Osteocyte (in vitro differentiated cells): ENCODE measurements at regions not wholly inside any gene's neighbourhood (a gene's known extent, or its start where the extent isn't known, plus 50 kb on each side); places are given as distances from the start of the nearest gene placed in this dataset.

Source experiments
- DNase-seq: peaks from one replicate; pipeline ENCODE4 v3.0.0; 2021; ENCODE audit warnings: mixed read lengths; ENCODE audit not compliant: unreplicated experiment; ENCODE audit errors: extremely low spot score
- H3K27ac Mint-ChIP-seq: one replicate; pipeline ENCODE4 v1.8.0; 2021; ENCODE audit warnings: mild to moderate bottlenecking, mixed read lengths; ENCODE audit not compliant: unreplicated experiment
- H3K27me3 Mint-ChIP-seq: one replicate; pipeline ENCODE4 v1.8.0; 2021; ENCODE audit warnings: mixed read lengths; ENCODE audit not compliant: unreplicated experiment
- H3K36me3 Mint-ChIP-seq: one replicate; pipeline ENCODE4 v1.8.0; 2021; ENCODE audit warnings: mixed read lengths; ENCODE audit not compliant: unreplicated experiment
- H3K4me1 Mint-ChIP-seq: one replicate; pipeline ENCODE4 v1.8.0; 2021; ENCODE audit warnings: mixed read lengths; ENCODE audit not compliant: unreplicated experiment
- H3K4me3 Mint-ChIP-seq: one replicate; pipeline ENCODE4 v1.8.0; 2021; ENCODE audit warnings: mild to moderate bottlenecking, moderate library complexity, mixed read lengths; ENCODE audit not compliant: unreplicated experiment
- H3K9me3 Mint-ChIP-seq: one replicate; pipeline ENCODE4 v1.8.0; 2021; ENCODE audit warnings: mixed read lengths; ENCODE audit not compliant: unreplicated experiment
- TF ChIP-seq, protein P1 (sequence below): fragments of 200-600 bp; sonication (generic); IDR thresholded peaks from 2 replicates; pipeline ENCODE4 v1.5.0; 2021; ENCODE audit warnings: antibody characterized with exemption, mild to moderate bottlenecking, moderate library complexity

- Mint-ChIP-seq H3K27me3 (no peaks in the 10 kb centered on the region), H3K9me3 (no peaks in the 10 kb centered on the region), H3K4me3 (no peak overlapping the region), H3K27ac (no peak overlapping the region), H3K36me3 (no peaks in the 10 kb centered on the region), H3K4me1 (peaks cover 4% of the 10 kb centered on the region)
- TF ChIP-seq, protein P1, sequence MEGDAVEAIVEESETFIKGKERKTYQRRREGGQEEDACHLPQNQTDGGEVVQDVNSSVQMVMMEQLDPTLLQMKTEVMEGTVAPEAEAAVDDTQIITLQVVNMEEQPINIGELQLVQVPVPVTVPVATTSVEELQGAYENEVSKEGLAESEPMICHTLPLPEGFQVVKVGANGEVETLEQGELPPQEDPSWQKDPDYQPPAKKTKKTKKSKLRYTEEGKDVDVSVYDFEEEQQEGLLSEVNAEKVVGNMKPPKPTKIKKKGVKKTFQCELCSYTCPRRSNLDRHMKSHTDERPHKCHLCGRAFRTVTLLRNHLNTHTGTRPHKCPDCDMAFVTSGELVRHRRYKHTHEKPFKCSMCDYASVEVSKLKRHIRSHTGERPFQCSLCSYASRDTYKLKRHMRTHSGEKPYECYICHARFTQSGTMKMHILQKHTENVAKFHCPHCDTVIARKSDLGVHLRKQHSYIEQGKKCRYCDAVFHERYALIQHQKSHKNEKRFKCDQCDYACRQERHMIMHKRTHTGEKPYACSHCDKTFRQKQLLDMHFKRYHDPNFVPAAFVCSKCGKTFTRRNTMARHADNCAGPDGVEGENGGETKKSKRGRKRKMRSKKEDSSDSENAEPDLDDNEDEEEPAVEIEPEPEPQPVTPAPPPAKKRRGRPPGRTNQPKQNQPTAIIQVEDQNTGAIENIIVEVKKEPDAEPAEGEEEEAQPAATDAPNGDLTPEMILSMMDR = no peak
- no peak for DNase-seq
Measured at GRCh38 chr13:79915114-79915811, 425.7 kb downstream of the SPRY2 start.

- Mint-ChIP-seq H3K27ac (no peak overlapping the region), H3K27me3 (no peaks in the 10 kb centered on the region), H3K4me1 (peaks cover 4% of the 10 kb centered on the region), H3K9me3 (no peaks in the 10 kb centered on the region), H3K36me3 (no peaks in the 10 kb centered on the region), H3K4me3 (no peak overlapping the region)
- no peak for DNase-seq
- TF ChIP-seq, protein P1 = no peak
Measured at GRCh38 chr13:79913141-79913827, 427.6 kb downstream of the SPRY2 start.

GRCh38 chr13:79912403-79912802 lies 428.5 kb downstream of the SPRY2 start:
- no peaks in the 10 kb centered on the region for H3K9me3 Mint-ChIP-seq
- H3K27ac Mint-ChIP-seq = no peak overlapping the region
- TF ChIP-seq, protein P1 = no peak
- peaks cover 4% of the 10 kb centered on the region for H3K4me1 Mint-ChIP-seq
- no peak overlapping the region for H3K4me3 Mint-ChIP-seq
- no peaks in the 10 kb centered on the region for H3K27me3 Mint-ChIP-seq
- no peaks in the 10 kb centered on the region for H3K36me3 Mint-ChIP-seq
- no peak for DNase-seq

GRCh38 chr13:79910875-79911540 lies 429.9 kb downstream of the SPRY2 start:
- Mint-ChIP-seq H3K27me3 (no peaks in the 10 kb centered on the region), H3K36me3 (no peaks in the 10 kb centered on the region), H3K9me3 (no peaks in the 10 kb centered on the region), H3K4me1 (peaks cover 4% of the 10 kb centered on the region), H3K4me3 (no peak overlapping the region), H3K27ac (no peak overlapping the region)
- no peak for DNase-seq
- TF ChIP-seq, protein P1 = no peak

DNA sequence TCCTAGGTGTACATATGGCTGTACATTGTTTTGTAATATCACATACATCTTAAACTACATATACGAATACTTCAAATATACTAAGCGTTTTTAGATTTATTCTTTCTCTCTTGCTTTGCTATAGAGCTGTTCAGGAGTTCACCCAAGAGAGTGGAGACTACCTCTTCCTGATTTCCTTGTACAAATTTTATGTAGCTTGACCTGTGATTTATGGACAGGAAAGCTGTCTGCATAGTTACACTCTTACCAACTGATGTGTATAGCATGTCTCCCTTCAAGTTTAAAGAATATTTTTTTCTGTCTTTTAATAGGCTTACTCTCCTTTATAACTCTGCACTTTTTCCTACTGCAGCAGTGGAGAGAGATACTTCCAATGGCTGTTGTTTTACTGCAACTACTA lies 428.7 kb downstream of the NDFIP2 start:
- no peaks in the 10 kb centered on the region for H3K36me3 Mint-ChIP-seq
- DNase-seq = no peak
- peaks cover 4% of the 10 kb centered on the region for H3K4me1 Mint-ChIP-seq
- H3K27me3 Mint-ChIP-seq = no peaks in the 10 kb centered on the region
- TF ChIP-seq, protein P1 = no peak
- no peak overlapping the region for H3K4me3 Mint-ChIP-seq
- no peaks in the 10 kb centered on the region for H3K9me3 Mint-ChIP-seq
- no peak overlapping the region for H3K27ac Mint-ChIP-seq
